Gastroesophageal sphincter (tissue), 4 donors: ENCODE measurements at regions not wholly inside any gene's neighbourhood (a gene's known extent, or its start where the extent isn't known, plus 50 kb on each side); places are given as distances from the start of the nearest gene placed in this dataset.

Source experiments
- ATAC-seq: fragments of 150-250 bp; one replicate; pipeline ENCODE4 v1.9.1; 2016; ENCODE audit warnings: mild to moderate bottlenecking, moderate library complexity
- H3K27ac ChIP-seq, 4 donors: fragments of 200-600 bp; sonication (generic) in 3 of 4; 1 replicate in 3 of 4; 2 replicates in 1 of 4; pipeline ENCODE4 v1.5.1; 2016 to 2019
- H3K27me3 ChIP-seq: fragments of 200-600 bp; sonication (generic); one replicate; pipeline ENCODE4 v1.5.1; 2019
- H3K36me3 ChIP-seq, 2 donors: fragments of 200-600 bp; sonication (generic); one replicate each; pipeline ENCODE4 v1.5.1; 2019; ENCODE audit warnings: control low read depth in 1 of 2
- H3K4me1 ChIP-seq, 3 donors: fragments of 200-600 bp; sonication (generic); 1 replicate in 2 of 3; 2 replicates in 1 of 3; pipeline ENCODE4 v1.5.1; 2016 to 2019; ENCODE audit warnings: control low read depth in 2 of 3
- H3K4me3 ChIP-seq, 2 donors: fragments of 200-600 bp; sonication (generic); one replicate each; pipeline ENCODE4 v1.5.1; 2019; ENCODE audit warnings: mild to moderate bottlenecking in 1 of 2, moderate library complexity in 1 of 2
- H3K9me3 ChIP-seq, 3 donors: fragments of 200-600 bp; sonication (generic); one replicate each; pipeline ENCODE4 v1.5.1; 2017 to 2019; ENCODE audit warnings: control low read depth in 2 of 3
- CTCF ChIP-seq, 4 experiments: fragments of 200-600 bp in 2 of 4; fragments of 450-650 bp in 2 of 4; sonication (generic) in 1 of 4; IDR thresholded peaks; one replicate each; pipeline ENCODE4 v1.5.1; 2017 to 2019; ENCODE audit warnings: antibody characterized with exemption in 4 of 4, mild to moderate bottlenecking in 2 of 4, moderate library complexity in 2 of 4
- EP300 ChIP-seq: sonication (generic); formaldehyde crosslinking; IDR thresholded peaks from one replicate; pipeline ENCODE4 v1.6.1; 2017; ENCODE audit warnings: antibody characterized with exemption, mild to moderate bottlenecking
- POLR2A ChIP-seq, 2 donors: fragments of 450-650 bp; IDR thresholded peaks; one replicate each; pipeline ENCODE4 v1.6.1; 2017; ENCODE audit warnings: antibody characterized with exemption in 2 of 2, mild to moderate bottlenecking in 2 of 2, moderate library complexity in 1 of 2
- POLR2AphosphoS5 ChIP-seq: sonication (generic); formaldehyde crosslinking; IDR thresholded peaks from one replicate; pipeline ENCODE4 v1.6.1; 2017; ENCODE audit warnings: antibody characterized with exemption
- WGBS, 2 donors: methylation state at CpG; one replicate each; pipeline ENCODE4 v1.1.5; 2018; ENCODE audit warnings: low coverage in 1 of 2; 5-methylcytosine and 5-hydroxymethylcytosine counted together

GRCh38 chr2:758073-758820 is 81.0 kb upstream of the TMEM18 start:
- Histone ChIP-seq H3K9me3 (peaks cover 0 to 5% (median 0%) of the 10 kb centered on the region in 3 donors), H3K27me3 (no peaks in the 10 kb centered on the region), H3K27ac (no peak overlapping the region), H3K36me3 (no peaks in the 10 kb centered on the region), H3K4me3 (no peak overlapping the region), H3K4me1 (no peaks in the 10 kb centered on the region)
- no peak for ATAC-seq
- WGBS, 2 donors: 72% methylated on average over 5 to 13 of the region's 13 CpGs
- no peak for TF ChIP-seq CTCF (IDR thresholded peaks at IDR 0.05)
- no peak for TF ChIP-seq EP300
- no peak for TF ChIP-seq POLR2AphosphoS5
- no peak for TF ChIP-seq POLR2A (IDR thresholded peaks at IDR 0.05)

- Histone ChIP-seq H3K27ac (no peak overlapping the region), H3K27me3 (peaks cover 14% of the 10 kb centered on the region), H3K36me3 (no peaks in the 10 kb centered on the region), H3K4me3 (no peak overlapping the region), H3K9me3 (peaks cover 0 to 5% (median 0%) of the 10 kb centered on the region in 3 donors), H3K4me1 (no peaks in the 10 kb centered on the region)
- no peak for ATAC-seq
- TF ChIP-seq CTCF (IDR thresholded peaks at IDR 0.05): no peak
- no peak for TF ChIP-seq POLR2AphosphoS5
- no peak for TF ChIP-seq EP300
- TF ChIP-seq POLR2A (IDR thresholded peaks at IDR 0.05): no peak
- 88 to 89% methylated on average over 6 to 7 of the region's 7 CpGs for WGBS, 2 donors
Observed at GRCh38 chr2:753123-753522, 75.9 kb upstream of the TMEM18 start.

- Histone ChIP-seq H3K4me3 (no peak overlapping the region), H3K27me3 (peaks cover 21% of the 10 kb centered on the region), H3K27ac (no peak overlapping the region), H3K9me3 (no peaks in the 10 kb centered on the region), H3K36me3 (no peaks in the 10 kb centered on the region), H3K4me1 (no peaks in the 10 kb centered on the region)
- WGBS, 2 donors: 82 to 90% methylated on average over 6 to 10 of the region's 10 CpGs
- ATAC-seq: no peak
- TF ChIP-seq POLR2A (IDR thresholded peaks at IDR 0.05) (no peak), CTCF (IDR thresholded peaks at IDR 0.05) (no peak), POLR2AphosphoS5 (no peak), EP300 (no peak)
Observed at GRCh38 chr2:751474-751873, 74.3 kb upstream of the TMEM18 start.

- Histone ChIP-seq H3K27me3 (peaks cover 22% of the 10 kb centered on the region), H3K36me3 (no peaks in the 10 kb centered on the region), H3K4me3 (no peak overlapping the region), H3K9me3 (no peaks in the 10 kb centered on the region), H3K27ac (no peak overlapping the region), H3K4me1 (no peaks in the 10 kb centered on the region)
- no peak for TF ChIP-seq EP300
- TF ChIP-seq POLR2A (IDR thresholded peaks at IDR 0.05): no peak
- TF ChIP-seq POLR2AphosphoS5: no peak
- no peak for TF ChIP-seq CTCF (IDR thresholded peaks at IDR 0.05)
- WGBS, 2 donors: 83 to 96% methylated on average over 2 to 4 of the region's 5 CpGs
- no peak for ATAC-seq
Observed at GRCh38 chr2:750628-751027, 73.4 kb upstream of the TMEM18 start.

- TF ChIP-seq EP300: no peak
- no peak for TF ChIP-seq POLR2AphosphoS5
- TF ChIP-seq CTCF (IDR thresholded peaks at IDR 0.05): no peak
- TF ChIP-seq POLR2A (IDR thresholded peaks at IDR 0.05): no peak
- ATAC-seq: no peak
- H3K27me3 ChIP-seq: peaks cover 19% of the 10 kb centered on the region
Observed at GRCh38 chr2:747762-748351, 70.7 kb upstream of the TMEM18 start.

More at GRCh38 chr2:747762-748351, 70.7 kb upstream of the TMEM18 start:
- no peak overlapping the region for H3K4me3 ChIP-seq
- 70 to 73% methylated on average over 6 to 8 of the region's 12 CpGs for WGBS, 2 donors
- H3K4me1 ChIP-seq: no peaks in the 10 kb centered on the region
- H3K9me3 ChIP-seq: no peaks in the 10 kb centered on the region
- no peak overlapping the region for H3K27ac ChIP-seq
- no peaks in the 10 kb centered on the region for H3K36me3 ChIP-seq
